Activated naive CD8-positive, alpha-beta T cell treated with anti-CD3 and anti-CD28 coated beads, Interleukin-2, amount 10 ng/mL, durations not matched to agents 7 days and 5 days (primary cell): ENCODE measurements at regions not wholly inside any gene's neighbourhood (a gene's known extent, or its start where the extent isn't known, plus 50 kb on each side); places are given as distances from the start of the nearest gene placed in this dataset.

Experiments
- ATAC-seq: fragments of 150-1000 bp; cut with Tn5 transposase; one replicate; pipeline ENCODE4 v1.10.0; 2021; ENCODE audit warnings: low read depth, moderate library complexity
- POLR2A ChIA-PET: fragments of 350-600 bp; sonication (Branson Sonifier 250); formaldehyde crosslinking; loops from one replicate; lab custom pipeline; 2021; ENCODE audit warnings: antibody characterized with exemption; lab: Charles Lee
- DNase-seq: peaks from one replicate; pipeline ENCODE4 v3.0.0; 2021
- H3K27ac Mint-ChIP-seq: one replicate; pipeline ENCODE4 v1.8.0; 2022; ENCODE audit warnings: mild to moderate bottlenecking, mixed read lengths
- H3K27me3 Mint-ChIP-seq: one replicate; pipeline ENCODE4 v1.8.0; 2022; ENCODE audit warnings: mild to moderate bottlenecking, moderate library complexity, mixed read lengths
- H3K36me3 Mint-ChIP-seq: one replicate; pipeline ENCODE4 v1.8.0; 2021; ENCODE audit warnings: mild to moderate bottlenecking, mixed read lengths
- H3K4me1 Mint-ChIP-seq: one replicate; pipeline ENCODE4 v1.8.0; 2021; ENCODE audit warnings: mixed read lengths
- H3K4me3 Mint-ChIP-seq: one replicate; pipeline ENCODE4 v1.8.0; 2022; ENCODE audit warnings: mild to moderate bottlenecking, moderate library complexity, mixed read lengths
- H3K9me3 Mint-ChIP-seq: one replicate; pipeline ENCODE4 v1.8.0; 2021; ENCODE audit warnings: mixed read lengths

DNA sequence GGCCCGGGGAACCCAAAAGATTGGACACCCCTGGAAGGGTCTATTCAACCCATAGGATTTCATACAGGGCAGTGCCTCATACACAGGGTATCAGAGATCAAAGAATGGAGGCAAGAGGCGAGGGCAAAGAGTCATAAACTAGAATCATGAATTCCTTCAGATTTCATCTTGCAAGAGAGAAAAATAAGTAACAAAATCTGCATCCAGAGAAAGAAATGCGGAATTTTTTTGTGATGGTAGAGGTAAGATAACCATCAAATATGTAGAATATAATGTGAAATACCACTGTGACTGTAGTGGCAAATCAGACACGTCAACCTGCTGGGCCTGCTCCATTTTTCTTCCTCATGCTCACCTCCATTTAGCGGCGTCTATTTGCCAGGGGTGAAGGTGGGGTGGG, 143.6 kb downstream of the SNX18 start:
- DNase-seq, result no peak
- ATAC-seq, result no peak
- no peaks in the 10 kb centered on the region for H3K36me3 Mint-ChIP-seq
- no peaks in the 10 kb centered on the region for H3K27me3 Mint-ChIP-seq
- H3K4me3 Mint-ChIP-seq, result no peak overlapping the region
- H3K9me3 Mint-ChIP-seq, result no peaks in the 10 kb centered on the region
- peaks cover 3% of the 10 kb centered on the region for H3K4me1 Mint-ChIP-seq
- no peak overlapping the region for H3K27ac Mint-ChIP-seq
- POLR2A ChIA-PET, result no interaction called here

DNA sequence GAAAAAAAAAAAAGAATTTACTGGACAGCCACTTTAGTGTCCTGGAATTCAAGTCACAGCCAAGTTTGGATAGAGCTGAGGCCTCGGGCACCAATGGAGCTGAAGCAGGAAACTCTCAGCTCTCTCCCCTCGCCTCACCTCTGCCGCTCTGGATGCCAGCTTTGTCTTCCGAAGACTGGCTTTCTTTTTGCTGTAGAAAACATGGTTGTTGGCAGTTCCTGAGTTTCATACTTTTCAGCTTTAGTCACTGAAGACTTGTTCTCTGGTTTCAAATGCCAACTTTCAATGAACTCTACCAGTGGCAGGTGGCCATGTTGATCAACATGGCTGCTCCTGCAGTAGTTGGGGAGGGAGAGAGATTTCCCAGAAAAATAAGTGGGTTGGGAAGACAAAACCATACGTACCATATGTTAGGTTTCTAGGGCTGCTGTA, 142.2 kb downstream of the SNX18 start:
- no peak for DNase-seq
- POLR2A ChIA-PET, result no interaction called here
- no peak for ATAC-seq
- H3K36me3 Mint-ChIP-seq, result no peaks in the 10 kb centered on the region
- no peak overlapping the region for H3K27ac Mint-ChIP-seq
- no peaks in the 10 kb centered on the region for H3K9me3 Mint-ChIP-seq
- H3K4me3 Mint-ChIP-seq, result no peak overlapping the region
- peaks cover 5% of the 10 kb centered on the region for H3K4me1 Mint-ChIP-seq
- H3K27me3 Mint-ChIP-seq, result no peaks in the 10 kb centered on the region

DNA sequence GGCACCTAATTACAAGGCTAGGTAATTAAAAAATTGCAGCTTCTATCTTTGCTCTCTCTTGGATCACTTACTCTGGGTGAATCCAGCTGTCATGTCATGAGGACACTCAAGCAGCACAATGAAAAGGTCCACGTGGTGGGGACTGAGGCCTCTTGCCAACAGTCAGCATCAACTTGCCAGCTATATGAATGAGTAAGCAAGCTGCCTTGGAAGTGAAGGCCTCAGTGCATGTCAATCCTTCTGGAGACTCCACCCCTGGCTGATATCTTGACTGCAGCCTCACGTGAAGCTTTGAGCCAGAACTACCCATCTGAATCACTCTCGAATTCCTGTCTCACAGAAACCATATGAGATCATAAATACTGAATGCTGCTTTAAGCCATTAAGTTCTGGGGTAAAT, 140.5 kb downstream of the SNX18 start:
- Mint-ChIP-seq H3K4me1 (peaks cover 15% of the 10 kb centered on the region), H3K4me3 (no peak overlapping the region), H3K27ac (no peak overlapping the region), H3K36me3 (no peaks in the 10 kb centered on the region), H3K27me3 (no peaks in the 10 kb centered on the region), H3K9me3 (no peaks in the 10 kb centered on the region)
- POLR2A ChIA-PET, result no interaction called here
- DNase-seq (no peak), ATAC-seq (no peak)

DNA sequence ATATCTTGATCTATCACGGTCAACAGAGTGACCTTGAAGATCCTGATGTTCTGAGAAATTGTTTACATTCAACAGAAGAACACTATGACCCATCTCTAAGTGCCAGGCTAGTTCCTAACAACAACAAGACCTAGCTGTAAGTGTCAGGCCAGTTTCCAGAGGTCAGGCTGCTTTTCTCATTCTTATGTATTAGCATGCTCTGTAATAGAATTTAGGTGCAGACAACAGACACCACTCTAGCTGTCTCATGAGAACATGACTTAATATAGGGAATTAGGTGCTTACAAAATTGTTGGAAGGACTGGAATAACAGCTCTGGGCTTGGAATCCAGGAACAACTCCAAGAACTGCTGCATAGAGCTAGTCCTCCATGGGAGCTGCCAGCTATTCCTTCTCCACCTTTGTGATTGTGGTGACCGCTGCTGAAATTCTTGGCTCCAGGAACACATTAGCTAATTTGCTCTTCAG, 138.7 kb downstream of the SNX18 start:
- POLR2A ChIA-PET, result no interaction called here
- DNase-seq, result no peak
- ATAC-seq, result no peak
- Mint-ChIP-seq H3K36me3 (no peaks in the 10 kb centered on the region), H3K27ac (no peak overlapping the region), H3K9me3 (no peaks in the 10 kb centered on the region), H3K4me3 (no peak overlapping the region), H3K4me1 (peaks cover 15% of the 10 kb centered on the region), H3K27me3 (no peaks in the 10 kb centered on the region)

DNA sequence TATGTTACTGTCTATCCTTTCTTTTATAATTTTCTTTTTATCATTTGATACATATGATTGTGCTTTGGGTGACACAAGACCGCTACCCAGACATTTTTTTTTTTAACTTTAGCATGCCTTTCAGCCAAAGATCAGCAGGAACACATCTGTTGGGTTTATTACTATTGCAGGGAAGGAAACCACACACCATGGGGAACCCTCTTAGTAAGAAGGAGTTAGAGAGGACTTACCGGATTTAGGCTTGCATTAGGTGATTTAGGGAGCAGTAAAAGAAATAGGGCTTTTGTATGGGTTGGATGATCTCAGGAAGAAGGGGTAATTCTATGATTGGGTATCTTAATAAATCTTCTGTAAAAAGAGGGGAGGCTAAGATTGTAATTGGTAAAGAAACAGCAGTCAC, 138.2 kb downstream of the SNX18 start:
- H3K27me3 Mint-ChIP-seq, result no peaks in the 10 kb centered on the region
- H3K9me3 Mint-ChIP-seq, result no peaks in the 10 kb centered on the region
- DNase-seq, result no peak
- H3K36me3 Mint-ChIP-seq, result no peaks in the 10 kb centered on the region
- POLR2A ChIA-PET, result no interaction called here
- H3K4me3 Mint-ChIP-seq, result no peak overlapping the region
- ATAC-seq, result no peak
- H3K27ac Mint-ChIP-seq, result no peak overlapping the region
- peaks cover 15% of the 10 kb centered on the region for H3K4me1 Mint-ChIP-seq

DNA sequence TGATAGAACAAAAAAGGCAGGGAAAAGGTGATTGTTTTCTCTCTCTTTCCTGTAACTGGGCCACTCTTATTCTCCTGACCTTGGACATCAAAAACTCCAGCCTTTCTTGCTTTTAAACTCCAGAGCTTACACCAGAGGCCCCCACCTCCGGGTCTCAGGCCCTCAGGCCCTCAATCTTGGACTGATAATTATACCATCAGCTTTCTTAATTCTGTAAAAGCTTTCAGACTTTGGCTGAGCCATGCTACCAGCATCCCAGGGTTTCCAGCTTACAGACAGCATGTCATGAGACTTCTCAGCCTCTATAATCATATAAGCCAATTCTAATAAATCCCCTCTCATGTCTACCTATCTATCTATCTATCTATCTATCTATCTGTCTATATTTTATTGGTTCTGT, 137.7 kb downstream of the SNX18 start:
- H3K36me3 Mint-ChIP-seq, result no peaks in the 10 kb centered on the region
- H3K27me3 Mint-ChIP-seq, result no peaks in the 10 kb centered on the region
- DNase-seq (no peak), ATAC-seq (no peak)
- H3K4me3 Mint-ChIP-seq, result no peak overlapping the region
- no peaks in the 10 kb centered on the region for H3K9me3 Mint-ChIP-seq
- peaks cover 15% of the 10 kb centered on the region for H3K4me1 Mint-ChIP-seq
- POLR2A ChIA-PET, result no interaction called here
- H3K27ac Mint-ChIP-seq, result no peak overlapping the region

DNA sequence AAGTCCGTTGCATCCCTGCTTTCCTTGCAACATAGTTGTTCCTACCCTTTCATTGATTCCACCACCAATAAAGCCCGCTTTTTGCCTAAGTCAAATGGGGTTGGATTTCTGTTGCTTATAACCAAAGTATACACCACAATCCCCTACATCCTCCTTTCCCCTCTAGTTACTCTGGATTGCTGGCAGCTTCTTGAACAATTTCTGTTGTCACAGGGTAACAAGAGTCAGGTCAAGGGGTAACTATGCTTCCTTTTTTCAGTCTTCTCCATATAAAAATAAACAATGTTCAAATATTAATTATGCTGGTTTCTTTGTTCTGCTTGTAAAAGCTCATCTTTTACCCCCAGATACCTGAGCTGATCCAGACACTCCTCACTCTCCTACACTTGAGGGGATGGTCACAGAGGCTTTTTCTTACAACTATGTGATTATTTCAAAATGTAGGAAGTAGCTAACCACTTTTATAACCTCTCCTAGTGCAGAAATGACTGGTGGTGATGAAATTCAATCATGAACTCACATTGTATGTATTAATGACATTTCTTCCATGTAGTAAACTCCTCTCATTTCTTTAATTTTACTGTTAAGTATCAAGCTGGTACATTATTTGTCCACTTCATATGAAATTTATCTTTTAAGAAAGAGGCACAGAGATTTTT, 136.5 kb downstream of the SNX18 start:
- no peaks in the 10 kb centered on the region for H3K9me3 Mint-ChIP-seq
- H3K4me1 Mint-ChIP-seq, result peaks cover 15% of the 10 kb centered on the region
- no peak overlapping the region for H3K27ac Mint-ChIP-seq
- no peaks in the 10 kb centered on the region for H3K36me3 Mint-ChIP-seq
- no peak overlapping the region for H3K4me3 Mint-ChIP-seq
- no peak for ATAC-seq
- no peaks in the 10 kb centered on the region for H3K27me3 Mint-ChIP-seq
- no peak for DNase-seq
- POLR2A ChIA-PET, result interaction anchor here (1.3 kb wide), 1 partner anchor 19 kb away, joined by 4 read pairs; no protein-coding TSS in a partner anchor

DNA sequence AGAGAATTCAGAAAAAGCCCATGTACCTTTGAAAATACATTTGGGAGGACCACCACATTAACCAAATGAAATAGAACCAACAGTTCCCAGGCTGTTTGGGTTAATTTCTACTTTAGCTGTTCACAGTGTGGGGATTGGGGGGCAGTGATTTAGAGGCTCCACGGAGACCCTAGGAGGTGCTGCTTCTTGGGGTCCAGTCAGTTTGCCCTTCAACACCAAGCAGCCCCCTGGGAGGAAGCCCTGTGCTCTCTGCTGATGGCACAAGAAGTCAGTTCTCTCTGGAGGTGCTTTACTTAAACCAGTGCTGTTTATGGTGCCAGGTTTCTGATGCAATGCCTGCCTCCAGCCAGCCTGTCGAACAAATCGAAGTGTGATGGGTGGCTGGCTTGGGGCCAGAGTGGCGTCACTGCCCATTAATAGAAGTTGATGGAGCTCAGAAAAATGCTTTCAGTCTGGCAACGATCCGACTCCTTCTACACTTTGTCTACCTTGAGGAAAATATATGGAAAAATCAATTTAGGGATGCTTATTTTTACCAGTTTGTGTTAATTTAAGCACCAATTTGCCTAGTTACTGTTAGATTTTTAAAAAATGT, 134.0 kb downstream of the SNX18 start:
- DNase-seq (no peak), ATAC-seq (no peak)
- no peak overlapping the region for H3K27ac Mint-ChIP-seq
- H3K4me1 Mint-ChIP-seq, result peaks cover 26% of the 10 kb centered on the region
- POLR2A ChIA-PET, result no interaction called here
- no peaks in the 10 kb centered on the region for H3K27me3 Mint-ChIP-seq
- no peak overlapping the region for H3K4me3 Mint-ChIP-seq
- no peaks in the 10 kb centered on the region for H3K9me3 Mint-ChIP-seq
- peaks cover 5% of the 10 kb centered on the region for H3K36me3 Mint-ChIP-seq

GRCh38 chr5:54649041-54649504, 131.5 kb downstream of the SNX18 start:
- DNase-seq (no peak), ATAC-seq (no peak)
- POLR2A ChIA-PET, result no interaction called here
- Mint-ChIP-seq H3K36me3 (peaks cover 7% of the 10 kb centered on the region), H3K4me1 (peaks cover 40% of the 10 kb centered on the region), H3K9me3 (no peaks in the 10 kb centered on the region), H3K27ac (no peak overlapping the region), H3K27me3 (no peaks in the 10 kb centered on the region), H3K4me3 (no peak overlapping the region)

GRCh38 chr5:54646356-54647101, 129.0 kb downstream of the SNX18 start:
- ATAC-seq, result peak; percentile 93
- Mint-ChIP-seq H3K27ac (peak overlapping the region; percentile 93), H3K4me3 (peak overlapping the region; percentile 75), H3K36me3 (peaks cover 7% of the 10 kb centered on the region), H3K27me3 (no peaks in the 10 kb centered on the region), H3K9me3 (no peaks in the 10 kb centered on the region), H3K4me1 (peaks cover 43% of the 10 kb centered on the region)
- peak; percentile 76 for DNase-seq
- POLR2A ChIA-PET, result interaction anchor here (1.0 to 2.5 kb wide), 5 partner anchors 9 to 129 kb away, joined by 3 to 18 read pairs (median 6); partner anchors contain the start of gene SNX18

GRCh38 chr5:54645882-54646355, 128.4 kb downstream of the SNX18 start:
- Mint-ChIP-seq H3K27me3 (no peaks in the 10 kb centered on the region), H3K36me3 (peaks cover 7% of the 10 kb centered on the region), H3K4me3 (peak overlapping the region; percentile 75), H3K4me1 (peaks cover 43% of the 10 kb centered on the region), H3K9me3 (no peaks in the 10 kb centered on the region), H3K27ac (peak overlapping the region; percentile 93)
- DNase-seq (no peak), ATAC-seq (no peak)
- POLR2A ChIA-PET, result interaction anchor here (1.0 to 2.5 kb wide), 5 partner anchors 8 to 128 kb away, joined by 3 to 18 read pairs (median 6); partner anchors contain the start of gene SNX18

DNA sequence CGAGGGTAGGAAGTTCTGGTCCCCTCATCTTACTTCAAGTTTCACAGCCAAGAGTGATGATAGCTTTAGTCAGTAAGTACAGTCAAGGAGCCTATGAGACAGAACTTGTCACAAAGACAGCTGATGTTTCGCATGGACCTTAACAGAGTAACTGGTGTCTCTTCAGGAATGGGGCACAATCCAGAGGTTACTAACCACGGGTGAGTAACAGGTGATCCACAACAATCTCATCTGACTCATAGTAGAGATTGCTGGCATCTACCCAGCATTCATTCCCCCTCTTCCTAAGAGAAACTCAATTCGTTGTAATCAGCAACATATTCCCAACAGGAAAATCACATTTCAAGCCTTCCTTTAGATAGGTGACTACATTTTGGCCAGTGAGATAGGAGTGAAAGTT, 126.7 kb downstream of the SNX18 start:
- Mint-ChIP-seq H3K27ac (peak overlapping the region; percentile 31), H3K4me1 (peaks cover 43% of the 10 kb centered on the region), H3K36me3 (peaks cover 7% of the 10 kb centered on the region), H3K9me3 (no peaks in the 10 kb centered on the region), H3K27me3 (no peaks in the 10 kb centered on the region), H3K4me3 (no peak overlapping the region)
- DNase-seq, result no peak
- POLR2A ChIA-PET, result interaction anchor here (0.7 kb wide), 1 partner anchor 34 kb away, joined by 3 read pairs; no protein-coding TSS in a partner anchor
- ATAC-seq, result no peak

- ATAC-seq (no peak), DNase-seq (no peak)
- H3K4me3 Mint-ChIP-seq, result no peak overlapping the region
- POLR2A ChIA-PET, result interaction anchor here (0.7 kb wide), 1 partner anchor 33 kb away, joined by 3 read pairs; no protein-coding TSS in a partner anchor
- H3K27ac Mint-ChIP-seq, result peak overlapping the region; percentile 9
- H3K36me3 Mint-ChIP-seq, result peaks cover 7% of the 10 kb centered on the region
- no peaks in the 10 kb centered on the region for H3K9me3 Mint-ChIP-seq
- H3K4me1 Mint-ChIP-seq, result peaks cover 44% of the 10 kb centered on the region
- no peaks in the 10 kb centered on the region for H3K27me3 Mint-ChIP-seq
Observed at GRCh38 chr5:54643685-54644106, 126.1 kb downstream of the SNX18 start.
